Uterus (tissue), 3 donors: ENCODE measurements at regions not wholly inside any gene's neighbourhood (a gene's known extent, or its start where the extent isn't known, plus 50 kb on each side); places are given as distances from the start of the nearest gene placed in this dataset.
A peak's percentile ranks its signal among the peaks of the same experiment; 100 is the strongest.

Source experiments
- DNase-seq, 2 donors: peaks; one replicate each; pipeline ENCODE4 v3.0.0-alpha.2; 2019 to 2020
- H3K27ac ChIP-seq, 2 donors: fragments of 200-600 bp; sonication (generic); 1 replicate in 1 of 2; 2 replicates in 1 of 2; pipeline ENCODE4 v1.5.1; 2016 to 2018
- H3K27me3 ChIP-seq, 2 donors: fragments of 200-600 bp; sonication (generic); one replicate each; pipeline ENCODE4 v1.5.1; 2018 to 2019; ENCODE audit warnings: control low read depth in 1 of 2
- H3K36me3 ChIP-seq, 2 donors: fragments of 200-600 bp; sonication (generic); one replicate each; pipeline ENCODE4 v1.5.1; 2019; ENCODE audit warnings: control low read depth in 1 of 2
- H3K4me1 ChIP-seq, 2 donors: fragments of 200-600 bp; sonication (generic); one replicate each; pipeline ENCODE4 v1.5.1; 2018 to 2019; ENCODE audit warnings: control low read depth in 1 of 2
- H3K4me3 ChIP-seq, 2 donors: fragments of 200-600 bp; sonication (generic); 1 replicate in 1 of 2; 2 replicates in 1 of 2; pipeline ENCODE4 v1.5.1; 2018 to 2019; ENCODE audit warnings: mild to moderate bottlenecking in 1 of 2
- H3K9me3 ChIP-seq, 2 donors: fragments of 200-600 bp; sonication (generic); one replicate each; pipeline ENCODE4 v1.5.1; 2019; ENCODE audit warnings: control low read depth in 1 of 2
- POLR2A ChIP-seq, 2 donors: fragments of 450-650 bp; IDR thresholded peaks; one replicate each; pipeline ENCODE4 v1.6.1; 2016; ENCODE audit warnings: antibody characterized with exemption in 2 of 2, mild to moderate bottlenecking in 1 of 2, moderate library complexity in 1 of 2
- intact Hi-C: fragments of 100-400 bp; cut with DNase I; formaldehyde crosslinking; loops from one replicate; pipeline ENCODE4 v1.15.1; 2023; ENCODE audit warnings: low total_unique reads
- TF ChIP-seq, protein P1 (sequence below), 4 experiments: fragments of 200-600 bp in 2 of 4; fragments of 450-650 bp in 2 of 4; sonication (generic) in 2 of 4; IDR thresholded peaks; one replicate each; pipeline ENCODE4 v1.5.1; 2016 to 2019; ENCODE audit warnings: antibody characterized with exemption in 4 of 4, mild to moderate bottlenecking in 2 of 4, moderate library complexity in 1 of 4
- donor health status: DM: yes; HTN: yes; CAD: no.

DNA sequence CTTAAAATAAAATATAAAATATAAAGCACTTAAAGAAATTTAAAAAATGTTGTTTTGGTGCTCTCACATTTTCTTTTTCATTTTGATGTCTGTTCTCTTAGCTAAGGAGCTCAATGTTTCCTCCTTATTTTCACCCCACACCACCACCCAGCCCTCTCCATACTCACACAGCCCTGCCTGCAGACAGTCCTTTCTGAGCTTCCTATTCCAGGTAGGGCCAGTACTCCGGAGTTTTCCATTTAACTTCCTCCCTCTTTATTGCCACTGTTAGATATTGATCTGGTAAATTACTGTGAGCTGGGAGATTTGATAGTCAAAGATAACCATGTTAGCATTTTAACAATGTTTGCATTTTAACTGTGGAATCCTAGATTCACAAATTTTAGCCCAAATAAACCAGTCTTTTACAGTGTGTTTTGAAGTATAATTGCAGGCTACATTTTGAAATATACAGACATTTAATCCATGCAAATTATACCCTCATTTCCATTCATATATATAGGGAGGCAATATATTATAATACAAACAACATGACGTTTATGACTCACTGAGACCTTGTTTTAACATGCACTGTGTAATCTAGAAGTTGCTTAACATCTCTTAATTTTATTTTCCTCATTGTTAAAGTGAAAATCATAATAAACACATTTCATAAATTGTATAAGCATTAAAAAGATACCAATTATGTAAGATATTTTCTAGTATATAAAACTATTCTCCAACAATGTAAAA, 927.1 kb downstream of the NR2F1-AS1 start:
- H3K36me3 ChIP-seq: no peaks in the 10 kb centered on the region
- no peak for TF ChIP-seq POLR2A (IDR thresholded peaks at IDR 0.05)
- TF ChIP-seq, protein P1, sequence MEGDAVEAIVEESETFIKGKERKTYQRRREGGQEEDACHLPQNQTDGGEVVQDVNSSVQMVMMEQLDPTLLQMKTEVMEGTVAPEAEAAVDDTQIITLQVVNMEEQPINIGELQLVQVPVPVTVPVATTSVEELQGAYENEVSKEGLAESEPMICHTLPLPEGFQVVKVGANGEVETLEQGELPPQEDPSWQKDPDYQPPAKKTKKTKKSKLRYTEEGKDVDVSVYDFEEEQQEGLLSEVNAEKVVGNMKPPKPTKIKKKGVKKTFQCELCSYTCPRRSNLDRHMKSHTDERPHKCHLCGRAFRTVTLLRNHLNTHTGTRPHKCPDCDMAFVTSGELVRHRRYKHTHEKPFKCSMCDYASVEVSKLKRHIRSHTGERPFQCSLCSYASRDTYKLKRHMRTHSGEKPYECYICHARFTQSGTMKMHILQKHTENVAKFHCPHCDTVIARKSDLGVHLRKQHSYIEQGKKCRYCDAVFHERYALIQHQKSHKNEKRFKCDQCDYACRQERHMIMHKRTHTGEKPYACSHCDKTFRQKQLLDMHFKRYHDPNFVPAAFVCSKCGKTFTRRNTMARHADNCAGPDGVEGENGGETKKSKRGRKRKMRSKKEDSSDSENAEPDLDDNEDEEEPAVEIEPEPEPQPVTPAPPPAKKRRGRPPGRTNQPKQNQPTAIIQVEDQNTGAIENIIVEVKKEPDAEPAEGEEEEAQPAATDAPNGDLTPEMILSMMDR (IDR thresholded peaks at IDR 0.05): no peak

DNA sequence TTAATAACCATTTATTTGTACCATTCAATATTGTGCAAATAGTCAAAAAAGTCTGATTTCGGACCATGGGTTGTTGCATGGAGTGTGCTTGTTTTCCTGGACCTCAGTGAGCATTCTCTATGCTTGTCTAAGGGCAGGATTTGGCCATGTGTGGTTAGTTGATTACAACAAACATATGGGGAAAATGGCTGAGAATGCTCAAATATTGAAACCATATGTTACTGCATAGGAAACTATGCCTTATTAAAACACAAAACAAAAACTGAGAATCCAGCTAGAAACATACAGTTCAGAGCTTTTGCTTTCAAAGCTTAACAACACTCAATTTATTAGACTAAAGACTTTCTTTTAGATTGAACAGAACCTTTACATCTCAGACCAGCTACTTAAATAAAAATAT, 928.3 kb downstream of the NR2F1-AS1 start:
- intact Hi-C loops: no loop called here
- TF ChIP-seq, protein P1 (IDR thresholded peaks at IDR 0.05): no peak
- no peak for TF ChIP-seq POLR2A (IDR thresholded peaks at IDR 0.05)
- no peaks in the 10 kb centered on the region for H3K9me3 ChIP-seq
- no peak for DNase-seq
- no peak overlapping the region for H3K27ac ChIP-seq
- no peak overlapping the region for H3K4me3 ChIP-seq
- no peaks in the 10 kb centered on the region for H3K27me3 ChIP-seq
- no peaks in the 10 kb centered on the region for H3K36me3 ChIP-seq
- no peaks in the 10 kb centered on the region for H3K4me1 ChIP-seq

More for the DNA sequence above, 927.1 kb downstream of the NR2F1-AS1 start:
- Histone ChIP-seq H3K27me3 (no peaks in the 10 kb centered on the region), H3K4me1 (no peaks in the 10 kb centered on the region), H3K4me3 (no peak overlapping the region), H3K9me3 (no peaks in the 10 kb centered on the region), H3K27ac (no peak overlapping the region)
- DNase-seq: no peak
- intact Hi-C loops: no loop called here

DNA sequence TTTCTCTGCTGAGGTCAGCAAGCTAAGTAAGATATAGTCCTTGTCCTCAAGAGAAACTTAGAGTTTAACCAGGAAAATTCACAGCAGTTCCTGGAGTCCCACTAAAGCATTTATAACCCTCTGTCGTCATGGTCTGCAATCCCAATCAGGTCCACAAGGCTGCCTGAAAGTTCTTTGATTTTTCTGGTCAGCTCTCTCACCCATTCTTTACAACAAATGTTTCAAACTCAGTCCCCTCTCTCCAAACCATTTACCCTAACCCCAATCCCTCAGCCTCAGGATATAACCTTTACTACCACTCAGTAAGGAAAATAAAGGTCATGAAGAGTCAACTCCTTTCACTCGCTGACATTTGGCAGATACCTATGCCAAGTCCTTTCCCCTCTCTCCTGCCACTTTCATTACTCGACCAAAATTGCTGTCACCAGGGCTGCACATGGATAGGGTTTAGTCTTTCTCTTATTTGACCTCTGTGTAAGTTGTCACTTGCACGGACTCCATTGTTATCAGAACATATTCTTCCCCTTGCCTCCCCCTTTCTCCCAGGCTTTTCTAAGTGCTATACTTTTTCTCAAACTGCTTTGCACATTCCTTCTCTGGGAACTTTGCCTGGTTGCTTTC, 936.6 kb downstream of the NR2F1-AS1 start:
- H3K36me3 ChIP-seq: no peaks in the 10 kb centered on the region
- H3K9me3 ChIP-seq: no peaks in the 10 kb centered on the region
- DNase-seq: no peak
- no peaks in the 10 kb centered on the region for H3K4me1 ChIP-seq
- intact Hi-C loops: no loop called here
- H3K27me3 ChIP-seq: no peaks in the 10 kb centered on the region
- TF ChIP-seq POLR2A (IDR thresholded peaks at IDR 0.05): no peak
- TF ChIP-seq, protein P1 (IDR thresholded peaks at IDR 0.05): no peak
- H3K4me3 ChIP-seq: no peak overlapping the region
- H3K27ac ChIP-seq: no peak overlapping the region

DNA sequence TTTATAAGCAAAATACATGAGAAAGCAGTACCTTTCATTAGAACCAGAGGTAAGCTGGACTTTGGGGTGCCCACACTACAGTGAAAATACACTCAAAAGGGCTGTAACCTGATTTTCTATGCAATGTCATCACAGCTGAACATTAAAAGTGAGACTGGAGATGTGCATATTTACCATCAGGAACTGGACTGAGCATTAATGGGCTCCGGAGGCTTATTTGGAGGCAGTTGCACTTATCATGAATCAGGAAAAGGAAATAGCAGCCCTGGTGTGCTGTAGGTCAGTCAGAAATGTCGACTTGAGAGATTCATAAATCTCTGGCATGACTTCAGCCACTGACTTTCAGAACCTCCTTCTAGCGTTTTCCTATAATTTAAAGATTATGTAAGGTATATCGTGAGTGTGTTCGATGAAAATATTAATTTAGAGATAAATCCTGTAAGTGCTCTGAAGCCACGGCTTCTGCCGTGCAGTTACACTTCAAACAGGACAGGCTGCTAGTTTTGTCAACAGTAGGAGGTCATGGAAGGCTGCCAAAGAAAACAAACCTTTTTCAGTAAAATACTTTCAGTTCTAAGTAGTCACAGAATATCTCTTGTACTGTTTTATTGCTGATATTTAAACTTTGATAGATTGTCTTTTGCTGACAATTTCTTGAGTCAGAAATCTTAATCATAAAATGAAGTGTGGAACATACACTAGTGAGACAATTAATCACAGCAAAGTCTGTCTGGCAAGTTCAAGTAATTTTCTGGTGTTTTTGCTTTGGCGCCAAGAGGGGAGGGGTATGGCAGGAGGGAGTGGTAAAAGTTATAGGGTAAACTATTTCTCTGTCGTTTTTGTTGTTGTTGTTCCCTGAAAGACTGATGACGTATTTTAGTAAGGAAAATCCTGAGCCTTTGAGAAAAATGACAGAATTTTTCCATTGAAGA, 939.7 kb downstream of the NR2F1-AS1 start:
- Histone ChIP-seq H3K27ac (peak overlapping the region in 1 of 2 donors; percentile 2), H3K27me3 (no peaks in the 10 kb centered on the region), H3K9me3 (no peaks in the 10 kb centered on the region), H3K4me1 (no peaks in the 10 kb centered on the region), H3K36me3 (no peaks in the 10 kb centered on the region), H3K4me3 (no peak overlapping the region)
- TF ChIP-seq, protein P1 (IDR thresholded peaks at IDR 0.05): no peak
- no peak for TF ChIP-seq POLR2A (IDR thresholded peaks at IDR 0.05)
- intact Hi-C loops: no loop called here
- DNase-seq: peak in 1 of 2 donors; percentile 13
